ENCODE measurements at regions not wholly inside any gene's neighbourhood (a gene's known extent, or its start where the extent isn't known, plus 50 kb on each side); places are given as distances from the start of the nearest gene placed in this dataset.
"Not testable (repeated sequence)": the region's sequence is repeated elsewhere in the genome, so short reads cannot be mapped to it uniquely, and the experiment has no call there.

DNA sequence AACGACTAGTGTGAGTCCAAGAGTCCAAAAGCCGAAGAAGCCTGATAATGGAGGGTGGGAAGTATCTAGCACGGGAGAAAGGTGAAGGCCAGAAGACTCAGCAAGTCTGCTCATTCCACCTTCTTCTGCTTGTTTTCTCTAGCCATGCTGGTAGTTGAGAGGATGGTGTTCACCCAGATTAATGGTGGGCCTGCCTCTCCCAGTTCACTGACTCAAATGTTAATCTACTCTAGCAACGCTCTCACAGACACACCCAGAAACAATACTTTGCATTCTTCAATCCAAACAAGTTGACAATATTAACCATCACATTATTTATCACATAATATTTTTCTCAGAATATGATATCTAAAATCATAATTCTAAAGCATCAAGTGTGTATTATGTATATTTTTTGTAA is 1055.1 kb upstream of the PCDH10 start:
- DNase-seq: no peak

- DNase-seq: no peak
Observed at GRCh38 chr4:132097041-132097440, 1052.1 kb upstream of the PCDH10 start.

GRCh38 chr4:132101526-132101925 is 1047.6 kb upstream of the PCDH10 start:
- DNase-seq: no peak

GRCh38 chr4:132108784-132109183 is 1040.3 kb upstream of the PCDH10 start:
- DNase-seq: no peak

DNA sequence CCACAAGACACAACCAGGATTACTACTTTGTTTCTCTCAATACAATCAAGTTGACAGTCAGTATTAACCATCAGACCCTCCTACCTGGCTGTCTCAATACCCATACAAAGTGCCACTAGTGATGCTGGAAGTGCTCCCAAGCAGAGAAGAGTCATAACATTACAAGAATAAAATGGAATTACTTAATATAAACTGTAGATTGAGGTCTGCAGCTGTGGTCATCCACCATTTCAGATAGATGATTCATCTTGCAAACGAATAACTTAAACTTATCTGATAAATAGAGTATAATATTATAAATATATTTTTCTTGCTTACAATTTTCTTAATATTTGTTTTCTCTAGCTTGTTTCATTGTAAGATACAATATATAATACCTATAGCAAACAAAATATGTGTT is 1034.2 kb upstream of the PCDH10 start:
- no peak for DNase-seq

DNA sequence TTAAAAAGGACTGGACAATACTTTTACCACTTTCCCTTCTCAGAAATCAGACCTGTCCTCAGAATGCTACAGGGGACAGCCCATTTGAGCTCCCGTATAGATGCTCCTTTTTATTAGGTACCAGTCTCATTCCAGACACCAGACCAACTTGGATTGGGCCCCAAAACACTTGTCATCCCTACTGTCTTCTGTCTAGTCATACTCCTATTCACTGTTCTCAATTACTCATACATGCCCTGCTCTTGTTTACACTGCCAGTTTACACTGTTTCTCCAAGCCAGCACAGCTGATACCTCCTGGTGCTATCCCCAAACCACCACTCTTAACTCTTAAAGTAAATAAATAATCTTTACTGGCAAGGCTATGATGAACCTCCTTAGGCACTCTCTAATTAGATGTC is 1026.4 kb upstream of the PCDH10 start:
- not testable (repeated sequence) for DNase-seq

- peak; percentile 58 for DNase-seq
Observed at GRCh38 chr4:132123870-132124623, 1025.0 kb upstream of the PCDH10 start.

GRCh38 chr4:132124624-132124974 is 1024.5 kb upstream of the PCDH10 start:
- no peak for DNase-seq

- no peak for DNase-seq
Observed at GRCh38 chr4:132125131-132125530, 1024.0 kb upstream of the PCDH10 start.

DNA sequence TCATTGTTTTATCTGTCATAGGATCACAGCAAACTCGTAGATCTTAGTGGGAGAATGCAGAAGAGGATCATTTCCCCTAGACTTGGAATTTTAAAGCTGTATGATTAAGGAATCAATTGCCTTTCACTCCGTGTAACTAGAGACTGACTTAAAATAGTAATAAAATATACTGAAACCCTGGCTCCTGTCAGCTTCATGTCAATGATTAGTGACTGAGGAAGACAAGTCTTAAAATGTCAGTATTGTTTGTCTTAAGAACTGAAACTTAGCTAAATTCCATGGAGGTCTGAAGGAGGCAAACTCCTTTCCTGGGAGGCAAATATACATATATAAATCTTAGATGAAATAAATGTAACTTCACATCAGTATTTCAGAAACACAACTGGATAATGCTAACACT is 1016.7 kb upstream of the PCDH10 start:
- no peak for DNase-seq

DNA sequence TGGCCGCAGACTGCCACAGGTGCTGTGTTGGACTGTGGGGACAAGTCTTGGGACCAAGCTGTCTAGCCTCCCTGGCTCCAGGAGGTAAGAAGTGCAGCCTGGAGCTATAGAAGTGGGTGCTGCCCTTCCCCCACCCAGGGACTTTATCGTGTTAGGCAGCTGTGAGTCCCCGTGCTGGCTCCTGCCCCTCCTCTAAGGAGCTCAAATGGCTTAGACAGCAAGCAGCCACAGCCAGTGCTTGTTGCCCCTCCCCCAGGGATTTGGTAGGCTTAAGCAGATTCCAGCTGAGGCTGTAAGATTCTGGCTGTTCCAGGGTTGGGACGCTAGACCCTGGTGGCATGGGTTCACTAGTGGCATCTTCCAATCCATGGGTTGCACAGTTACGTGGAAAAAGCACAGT is 979.4 kb upstream of the PCDH10 start:
- DNase-seq: peak; percentile 51

GRCh38 chr4:132180020-132180427 is 969.1 kb upstream of the PCDH10 start:
- no peak for DNase-seq

- no peak for DNase-seq
Observed at GRCh38 chr4:132195176-132195575, 953.9 kb upstream of the PCDH10 start.

DNA sequence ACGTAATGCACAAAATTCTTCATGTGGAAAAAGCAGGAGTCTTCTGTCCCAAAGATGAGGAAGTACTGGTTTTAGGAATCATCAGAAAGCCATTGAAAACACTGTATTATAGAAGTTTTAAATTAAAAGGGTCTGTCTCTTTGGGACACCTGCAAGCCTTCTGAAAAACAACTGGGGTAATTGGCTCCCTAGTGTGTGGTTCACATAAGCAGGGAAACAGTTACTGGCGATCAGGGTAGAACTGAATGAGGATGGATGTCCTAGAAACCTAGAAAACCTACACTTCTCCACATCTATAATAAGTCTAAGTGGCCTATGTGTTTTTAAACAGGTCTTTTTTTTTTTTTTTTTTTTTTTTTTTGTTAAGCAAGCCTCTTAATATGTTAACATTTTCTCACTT is 945.5 kb upstream of the PCDH10 start:
- DNase-seq: no peak

DNA sequence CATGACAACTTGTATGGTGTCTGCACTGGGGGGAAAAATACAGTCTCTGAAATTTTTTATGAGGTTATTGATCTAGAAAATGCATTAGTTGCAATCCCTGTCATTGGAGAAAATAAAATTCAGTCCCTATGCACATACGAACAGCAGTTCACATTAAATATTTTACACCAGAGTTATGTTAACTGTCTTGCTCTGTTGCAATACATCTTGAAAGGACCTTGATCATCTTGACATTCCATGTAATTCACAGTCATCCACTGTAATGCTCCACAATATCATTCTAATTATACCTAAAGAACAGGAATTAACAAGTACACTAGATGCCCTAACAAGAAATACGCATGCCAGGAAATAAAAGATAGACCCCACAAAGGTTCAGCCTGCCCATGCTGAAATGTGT is 934.6 kb upstream of the PCDH10 start:
- no peak for DNase-seq

- no peak for DNase-seq
Observed at GRCh38 chr4:132218406-132218805, 930.7 kb upstream of the PCDH10 start.

GRCh38 chr4:132227151-132227856 is 921.8 kb upstream of the PCDH10 start:
- DNase-seq: peak; percentile 76

- peak; percentile 79 for DNase-seq
Observed at GRCh38 chr4:132227857-132228165, 921.3 kb upstream of the PCDH10 start.

DNA sequence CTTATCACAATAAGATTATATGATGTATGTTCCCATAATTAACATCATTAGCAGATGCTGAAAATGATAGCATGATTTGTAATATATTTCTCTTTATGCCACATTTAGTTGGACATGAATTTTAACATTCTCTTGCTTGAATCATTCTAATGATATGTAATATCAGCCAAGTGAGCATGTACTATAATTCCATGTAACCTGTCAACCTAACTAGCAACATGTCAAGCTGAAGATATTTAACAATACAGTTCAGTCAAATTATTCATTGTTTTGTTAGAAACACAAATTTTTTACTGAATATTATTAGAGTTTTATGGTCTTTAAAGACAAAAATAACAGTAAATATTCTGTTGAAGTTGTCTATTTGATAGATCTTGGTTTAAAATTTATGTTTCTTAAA is 920.4 kb upstream of the PCDH10 start:
- DNase-seq: no peak

DNA sequence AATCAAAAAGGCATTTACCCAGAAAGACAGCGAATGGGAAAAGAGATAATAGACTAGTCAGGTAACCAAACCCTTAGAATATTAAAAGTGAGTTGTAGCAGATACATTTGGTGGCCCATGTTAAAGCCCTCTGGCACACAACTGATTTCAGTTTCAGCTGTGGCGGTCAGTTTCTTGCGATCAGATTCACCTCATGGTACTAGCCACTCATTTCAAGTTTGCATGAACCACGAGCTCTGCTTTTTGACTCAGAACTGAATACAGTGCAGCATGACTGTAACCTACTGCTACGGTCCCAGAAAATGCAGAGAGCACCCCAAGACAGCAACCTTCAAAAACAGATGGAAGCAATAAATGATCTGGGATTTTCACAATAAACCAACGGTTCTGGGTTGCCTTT is 919.1 kb upstream of the PCDH10 start:
- DNase-seq: no peak

- DNase-seq: no peak
Observed at GRCh38 chr4:132238697-132239096, 910.4 kb upstream of the PCDH10 start.

DNA sequence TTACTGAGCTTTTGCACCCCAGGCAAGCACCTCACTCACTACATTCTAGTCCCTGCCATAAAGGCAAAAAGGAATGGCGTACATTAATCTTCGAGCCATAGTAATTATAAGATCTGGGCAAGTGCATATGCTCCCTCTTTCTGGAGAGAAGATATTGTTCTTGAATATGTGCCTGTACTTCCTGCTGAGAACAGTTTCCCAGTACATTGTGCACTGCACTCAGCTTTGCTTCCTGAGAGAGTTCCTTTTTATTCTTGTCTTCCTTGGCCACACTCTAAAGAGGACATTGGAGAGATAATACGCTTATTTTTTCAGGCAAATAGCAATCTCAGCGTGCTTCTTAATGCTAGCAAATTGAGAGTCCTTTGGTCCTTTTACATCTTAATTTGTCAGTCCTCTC is 909.0 kb upstream of the PCDH10 start:
- no peak for DNase-seq

DNA sequence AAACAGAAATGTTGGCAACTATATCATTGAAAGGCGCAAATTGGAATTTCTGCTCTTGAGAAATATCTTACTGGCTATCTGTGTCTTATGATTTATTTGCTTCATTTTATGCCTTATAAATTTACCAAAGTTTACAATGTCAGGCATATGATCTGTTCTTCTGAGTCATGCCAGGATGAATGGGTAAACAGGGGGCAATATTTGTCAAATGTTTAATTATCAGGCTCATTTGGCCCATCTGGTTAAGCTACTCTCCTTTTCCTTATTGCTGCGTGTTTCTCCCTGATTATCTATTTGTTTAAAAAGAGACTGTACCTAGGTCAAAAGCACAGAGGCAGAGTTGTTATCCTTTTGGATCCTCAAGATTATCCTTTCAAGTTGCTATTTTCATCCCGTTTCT is 903.8 kb upstream of the PCDH10 start:
- DNase-seq: no peak

GRCh38 chr4:132264176-132264575 is 884.9 kb upstream of the PCDH10 start:
- no peak for DNase-seq

DNA sequence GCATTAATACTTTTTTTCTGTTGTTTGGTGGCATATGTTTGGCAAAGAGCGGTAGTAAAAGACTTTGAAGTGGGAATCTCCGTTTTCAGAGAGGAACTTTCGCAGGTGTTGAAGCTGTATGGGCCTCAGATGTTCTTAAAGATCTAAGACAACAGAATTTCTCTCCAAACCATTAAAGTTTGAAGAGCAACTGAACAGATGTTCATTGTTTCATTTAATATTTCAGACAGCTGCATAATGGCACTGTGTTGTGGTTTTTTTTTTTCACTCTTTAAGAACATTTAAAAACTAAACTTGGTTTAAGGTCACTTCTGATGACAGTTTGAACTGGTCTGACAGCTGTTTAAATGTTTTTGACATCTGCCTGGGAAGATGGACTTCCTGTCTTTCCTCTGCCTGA is 882.7 kb upstream of the PCDH10 start:
- no peak for DNase-seq

Measured in OCI-M1 (cell line).